K562 (cell line): ENCODE measurements at regions not wholly inside any gene's neighbourhood (a gene's known extent, or its start where the extent isn't known, plus 50 kb on each side); places are given as distances from the start of the nearest gene placed in this dataset.

Source experiments
- ATAC-seq: fragments of 200-7000 bp; cut with Tn5 transposase; 3 replicates; pipeline ENCODE4 v1.9.1; 2020; ENCODE audit warnings: moderate library complexity
- BruUV-seq: library from RNA; stranded (reverse); fragments of 400-500 nt; replicated peaks from 2 replicates; lab custom pipeline; 2021; lab: Mats Ljungman, UMichigan
- CTCF ChIA-PET: fragments of 300-600 bp; formaldehyde crosslinking; extraction: SDS; loops from one replicate; lab custom pipeline; 2021; ENCODE audit warnings: low intra/inter-chr PET ratio; lab: Yijun Ruan, JAX
- POLR2A ChIA-PET: fragments of 300-600, 350-650 bp; sonication (Branson Sonifier 250); formaldehyde crosslinking; extraction: SDS; loops from one replicate; lab custom pipeline; 2021; ENCODE audit warnings: antibody characterized with exemption, inconsistent platforms; lab: Yijun Ruan, JAX
- DNase-seq, 4 experiments: peaks; one replicate each; pipeline versions ENCODE4 v3.0.0 to v3.0.0-alpha.2; 2011 to 2018; ENCODE audit warnings: low spot score in 3 of 4, mixed read lengths in 3 of 4; ENCODE audit errors: extremely low read depth in 1 of 4
- FAIRE-seq: peaks from 2 replicates; lab custom pipeline; 2011; peaks lifted over from hg19 to GRCh38; lab: Jason Lieb, UNC
- H2AFZ ChIP-seq: 2 replicates; pipeline ENCODE4 v1.6.0; 2011; ENCODE audit warnings: low read depth, low read length, control low read depth, inconsistent platforms
- H3K27ac ChIP-seq: fragments of 200-600 bp; 3 replicates; pipeline ENCODE4 v1.8.0; 2011; ENCODE audit warnings: low read depth, mild to moderate bottlenecking, control low read depth, inconsistent platforms, low read length, moderate library complexity, mixed read lengths; ENCODE audit errors: extremely low read depth
- H3K27me3 ChIP-seq, 2 experiments: fragments of 300-600 bp in 1 of 2; 2 replicates in 1 of 2; 3 replicates in 1 of 2; pipeline versions ENCODE4 v1.6.0 to v1.8.0; 2011; ENCODE audit warnings: inconsistent platforms in 2 of 2, low read length in 2 of 2, mild to moderate bottlenecking in 1 of 2, mixed read lengths in 1 of 2, moderate library complexity in 1 of 2; ENCODE audit not compliant: control insufficient read depth in 2 of 2, insufficient read depth in 2 of 2
- H3K36me3 ChIP-seq: fragments of 300-600 bp; 3 replicates; pipeline ENCODE4 v1.8.0; 2011; ENCODE audit warnings: mild to moderate bottlenecking, low read length, inconsistent platforms; ENCODE audit not compliant: control insufficient read depth, insufficient read depth
- H3K4me1 ChIP-seq, 2 experiments: fragments of 200-600 bp in 1 of 2; replicated peaks in 1 of 2; 2 replicates in 1 of 2; 3 replicates in 1 of 2; pipeline versions ENCODE4 v1.5.1 to v1.8.0; 2011; ENCODE audit warnings: inconsistent platforms in 2 of 2, low read length in 2 of 2, mild to moderate bottlenecking in 1 of 2, mixed read lengths in 1 of 2, moderate library complexity in 1 of 2; ENCODE audit not compliant: control insufficient read depth in 2 of 2, insufficient read depth in 2 of 2
- H3K4me2 ChIP-seq: 2 replicates; pipeline ENCODE4 v1.6.1; 2011; ENCODE audit warnings: low read length, control low read depth, inconsistent platforms, mixed read lengths; ENCODE audit not compliant: insufficient read depth
- H3K4me3 ChIP-seq: fragments of 200-600 bp; sonication (generic), shearing (Covaris generic); 2 replicates; pipeline ENCODE4 v1.5.1; 2016; ENCODE audit warnings: control low read depth, inconsistent platforms
- H3K79me2 ChIP-seq: fragments of 200-600 bp; 3 replicates; pipeline ENCODE4 v1.8.0; 2011; ENCODE audit warnings: low read length, inconsistent platforms; ENCODE audit not compliant: control insufficient read depth, insufficient read depth
- H3K9ac ChIP-seq, 2 experiments: 2 replicates each; pipeline versions ENCODE4 v1.6.0 to v1.6.1; 2011; ENCODE audit warnings: low read depth in 2 of 2, low read length in 2 of 2, control low read depth in 1 of 2, inconsistent platforms in 1 of 2, mild to moderate bottlenecking in 1 of 2, mixed read lengths in 1 of 2; ENCODE audit not compliant: insufficient read depth in 1 of 2
- H3K9me1 ChIP-seq: one replicate; pipeline ENCODE4 v1.6.0; 2011; ENCODE audit warnings: inconsistent platforms, mild to moderate bottlenecking, low read length, moderate library complexity; ENCODE audit not compliant: control insufficient read depth, insufficient read depth
- H3K9me3 ChIP-seq: replicated peaks from 2 replicates; pipeline ENCODE4 v1.5.1; 2011; ENCODE audit warnings: low read depth, low read length, inconsistent platforms; ENCODE audit not compliant: control insufficient read depth, insufficient read depth
- H4K20me1 ChIP-seq: replicated peaks from 2 replicates; pipeline ENCODE4 v1.6.1; 2011; ENCODE audit warnings: low read length, inconsistent platforms, mixed read lengths; ENCODE audit not compliant: control insufficient read depth, insufficient read depth
- CBFB ChIP-seq: sonication (generic); formaldehyde crosslinking; IDR thresholded peaks from 2 replicates; pipeline ENCODE4 v1.4.0; 2020; ENCODE audit warnings: mild to moderate bottlenecking, missing genetic modification reagents
- CC2D1A ChIP-seq: fragments of 450-650 bp; IDR thresholded peaks from 2 replicates; pipeline ENCODE4 v1.6.1; 2017; ENCODE audit warnings: mild to moderate bottlenecking
- HCFC1 ChIP-seq: IDR thresholded peaks from 2 replicates; pipeline ENCODE4 v1.6.1; 2012; ENCODE audit warnings: low read depth, low read length, improper control_type of control experiment
- HLTF ChIP-seq: fragments of 450-650 bp; IDR thresholded peaks from 2 replicates; pipeline ENCODE4 v1.6.1; 2016
- KHSRP ChIP-seq: fragments of 450-650 bp; IDR thresholded peaks from 2 replicates; pipeline ENCODE4 v1.6.1; 2017
- NCOA1 ChIP-seq: fragments of 450-650 bp; IDR thresholded peaks from 2 replicates; pipeline ENCODE4 v1.6.1; 2016; ENCODE audit warnings: low read depth
- OTX1 ChIP-seq: fragments of 450-650 bp; formaldehyde crosslinking; IDR thresholded peaks from 2 replicates; pipeline ENCODE4 v1.4.0; 2022; ENCODE audit warnings: mild to moderate bottlenecking
- SNRNP70 ChIP-seq: fragments of 200-400 bp; formaldehyde crosslinking; optimal IDR thresholded peaks from 2 replicates; pipeline ENCODE3; 2017; ENCODE audit warnings: low read depth, low read length
- TAF15 ChIP-seq: fragments of 200-400 bp; formaldehyde crosslinking; IDR thresholded peaks from 2 replicates; pipeline ENCODE4 v1.6.1; 2017; ENCODE audit warnings: mild to moderate bottlenecking, low read depth, low read length, moderate library complexity
- ZNF197 ChIP-seq: fragments of 200-800 bp; sonication (Bioruptor generic); IDR thresholded peaks from 2 replicates; pipeline ENCODE4 v1.6.1; 2016; ENCODE audit warnings: low read depth, missing genetic modification characterization, missing compliant biosample characterization
- ZNF644 ChIP-seq: fragments of 200-800 bp; sonication (Bioruptor generic); IDR thresholded peaks from 2 replicates; pipeline ENCODE4 v1.6.1; 2016; ENCODE audit warnings: low read depth, missing genetic modification characterization, missing compliant biosample characterization
- ZNF695 ChIP-seq: fragments of 450-650 bp; formaldehyde crosslinking; IDR thresholded peaks from 2 replicates; pipeline ENCODE4 v1.4.0; 2020; ENCODE audit warnings: mild to moderate bottlenecking, moderate library complexity
- WGBS: fragments of 100-300 bp; shearing (Covaris generic); methylation state at CpG from one replicate; pipeline ENCODE4 v1.1.6; 2016; ENCODE audit warnings: low coverage, mixed read lengths; ENCODE audit not compliant: insufficient coverage; ENCODE audit errors: missing lambda C conversion rate; 5-methylcytosine and 5-hydroxymethylcytosine counted together
- in situ Hi-C: fragments of 300-500 bp; cut with MboI; formaldehyde crosslinking; loops from 4 replicates; pipeline ENCODE4 v1.15.0; 2018; ENCODE audit warnings: inconsistent platforms, mixed read lengths
- intact Hi-C: fragments of 100-400 bp; cut with micrococcal nuclease; formaldehyde crosslinking; loops from 2 replicates; pipeline ENCODE4 v1.14.2; 2022
- TF ChIP-seq, protein P1 (sequence below), 3 experiments: fragments of 200-800 bp in 1 of 3; fragments of 250-450 bp in 1 of 3; fragments of 450-650 bp in 1 of 3; sonication (Bioruptor Pico) in 1 of 3; sonication (Bioruptor generic) in 1 of 3; formaldehyde crosslinking in 1 of 3; IDR thresholded peaks; 2 replicates each; pipeline versions ENCODE4 v1.6.1 to v1.8.0; 2016 to 2022; ENCODE audit warnings: mild to moderate bottlenecking in 2 of 3, missing genetic modification characterization in 2 of 3, missing compliant biosample characterization in 1 of 3, moderate library complexity in 1 of 3
- TF ChIP-seq, protein P2 (sequence below): sonication (generic); formaldehyde crosslinking; IDR thresholded peaks from 2 replicates; pipeline ENCODE4 v1.5.0; 2020; ENCODE audit warnings: missing genetic modification reagents
- TF ChIP-seq, protein P3 (sequence below): fragments of 250-450 bp; sonication (Bioruptor Pico); IDR thresholded peaks from 2 replicates; pipeline ENCODE4 v1.4.0; 2020; ENCODE audit warnings: mild to moderate bottlenecking
- TF ChIP-seq, protein P4 (sequence below): sonication (generic); formaldehyde crosslinking; IDR thresholded peaks from 2 replicates; pipeline ENCODE4 v1.8.1; 2023; ENCODE audit warnings: mild to moderate bottlenecking, missing genetic modification reagents

DNA sequence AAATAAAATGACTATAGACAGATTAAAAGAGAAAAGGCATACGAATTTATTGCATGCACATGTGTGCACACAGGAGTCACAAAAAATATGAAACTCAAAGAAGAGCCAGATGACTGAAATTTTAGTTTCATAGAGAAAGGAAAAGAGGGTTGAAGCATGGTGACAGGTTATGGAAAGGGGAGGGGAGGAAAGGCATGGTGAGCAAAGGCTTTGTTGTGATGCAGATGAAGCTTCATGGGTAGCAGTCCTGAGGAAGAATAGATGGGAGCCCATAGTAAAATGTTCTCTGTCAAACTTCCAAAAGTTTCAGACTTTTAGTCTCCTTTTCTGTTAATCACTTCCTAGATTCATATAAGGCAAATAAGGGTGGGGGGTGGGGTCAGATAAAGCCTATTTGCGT, 612.7 kb upstream of the ATP2B1 start (continued):
- TF ChIP-seq, protein P1, sequence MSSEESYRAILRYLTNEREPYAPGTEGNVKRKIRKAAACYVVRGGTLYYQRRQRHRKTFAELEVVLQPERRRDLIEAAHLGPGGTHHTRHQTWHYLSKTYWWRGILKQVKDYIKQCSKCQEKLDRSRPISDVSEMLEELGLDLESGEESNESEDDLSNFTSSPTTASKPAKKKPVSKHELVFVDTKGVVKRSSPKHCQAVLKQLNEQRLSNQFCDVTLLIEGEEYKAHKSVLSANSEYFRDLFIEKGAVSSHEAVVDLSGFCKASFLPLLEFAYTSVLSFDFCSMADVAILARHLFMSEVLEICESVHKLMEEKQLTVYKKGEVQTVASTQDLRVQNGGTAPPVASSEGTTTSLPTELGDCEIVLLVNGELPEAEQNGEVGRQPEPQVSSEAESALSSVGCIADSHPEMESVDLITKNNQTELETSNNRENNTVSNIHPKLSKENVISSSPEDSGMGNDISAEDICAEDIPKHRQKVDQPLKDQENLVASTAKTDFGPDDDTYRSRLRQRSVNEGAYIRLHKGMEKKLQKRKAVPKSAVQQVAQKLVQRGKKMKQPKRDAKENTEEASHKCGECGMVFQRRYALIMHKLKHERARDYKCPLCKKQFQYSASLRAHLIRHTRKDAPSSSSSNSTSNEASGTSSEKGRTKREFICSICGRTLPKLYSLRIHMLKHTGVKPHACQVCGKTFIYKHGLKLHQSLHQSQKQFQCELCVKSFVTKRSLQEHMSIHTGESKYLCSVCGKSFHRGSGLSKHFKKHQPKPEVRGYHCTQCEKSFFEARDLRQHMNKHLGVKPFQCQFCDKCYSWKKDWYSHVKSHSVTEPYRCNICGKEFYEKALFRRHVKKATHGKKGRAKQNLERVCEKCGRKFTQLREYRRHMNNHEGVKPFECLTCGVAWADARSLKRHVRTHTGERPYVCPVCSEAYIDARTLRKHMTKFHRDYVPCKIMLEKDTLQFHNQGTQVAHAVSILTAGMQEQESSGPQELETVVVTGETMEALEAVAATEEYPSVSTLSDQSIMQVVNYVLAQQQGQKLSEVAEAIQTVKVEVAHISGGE (CRISPR knock-in tag; IDR thresholded peaks at IDR 0.05): no peak
- no peak for TF ChIP-seq ZNF644 (tag)
- TF ChIP-seq CC2D1A: no peak
- TF ChIP-seq, protein P2, sequence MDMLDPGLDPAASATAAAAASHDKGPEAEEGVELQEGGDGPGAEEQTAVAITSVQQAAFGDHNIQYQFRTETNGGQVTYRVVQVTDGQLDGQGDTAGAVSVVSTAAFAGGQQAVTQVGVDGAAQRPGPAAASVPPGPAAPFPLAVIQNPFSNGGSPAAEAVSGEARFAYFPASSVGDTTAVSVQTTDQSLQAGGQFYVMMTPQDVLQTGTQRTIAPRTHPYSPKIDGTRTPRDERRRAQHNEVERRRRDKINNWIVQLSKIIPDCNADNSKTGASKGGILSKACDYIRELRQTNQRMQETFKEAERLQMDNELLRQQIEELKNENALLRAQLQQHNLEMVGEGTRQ (CRISPR knock-in tag): no peak

DNA sequence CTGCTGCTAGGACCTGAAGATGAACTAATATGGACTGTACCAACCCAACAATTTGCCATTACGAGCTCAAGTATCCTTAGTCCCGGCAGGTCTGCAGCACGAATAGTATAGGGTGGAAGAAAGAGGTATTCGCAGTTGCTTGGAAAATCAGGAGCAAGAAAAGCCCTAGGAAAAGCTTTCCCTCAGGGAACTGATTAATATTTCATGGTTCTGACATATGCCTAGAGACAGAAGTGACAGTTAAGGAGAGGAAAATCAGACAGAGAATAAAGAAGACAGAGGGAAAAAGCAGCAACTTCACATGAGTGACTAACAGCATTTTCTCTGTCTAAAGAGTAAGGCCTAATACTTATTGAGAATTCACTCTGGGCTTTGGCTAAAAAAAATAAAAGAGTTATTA, 602.9 kb upstream of the ATP2B1 start:
- Histone ChIP-seq H3K4me1 (no peaks in the 10 kb centered on the region), H3K27me3 (no peaks in the 10 kb centered on the region), H4K20me1 (no peaks in the 10 kb centered on the region), H3K79me2 (no peaks in the 10 kb centered on the region), H3K9ac (no peak overlapping the region), H2AFZ (no peak overlapping the region), H3K9me1 (no peaks in the 10 kb centered on the region), H3K27ac (no peak overlapping the region), H3K4me2 (no peak overlapping the region), H3K36me3 (no peaks in the 10 kb centered on the region), H3K9me3 (0 out of 2 replicates have a peak, but pooled peaks cover 2% of the 10 kb centered on the region), H3K4me3 (no peak overlapping the region)
- intact Hi-C loops: no loop called here
- 4% methylated on average over 4 of the region's 4 CpGs for WGBS
- no peak for FAIRE-seq
- ChIA-PET CTCF (interaction anchor here (0.5 kb wide), 1 partner anchor 109 kb away, joined by 3 read pairs; no protein-coding TSS in a partner anchor), POLR2A (no interaction called here)
- no peak for DNase-seq
- in situ Hi-C loops: no loop called here
- BruUV-seq: no TSS peak
- ATAC-seq: no peak
- TF ChIP-seq OTX1 (CRISPR knock-in tag): no peak
- no peak for TF ChIP-seq KHSRP
- no peak for TF ChIP-seq ZNF695
- no peak for TF ChIP-seq HCFC1
- no peak for TF ChIP-seq TAF15
- TF ChIP-seq, protein P3, sequence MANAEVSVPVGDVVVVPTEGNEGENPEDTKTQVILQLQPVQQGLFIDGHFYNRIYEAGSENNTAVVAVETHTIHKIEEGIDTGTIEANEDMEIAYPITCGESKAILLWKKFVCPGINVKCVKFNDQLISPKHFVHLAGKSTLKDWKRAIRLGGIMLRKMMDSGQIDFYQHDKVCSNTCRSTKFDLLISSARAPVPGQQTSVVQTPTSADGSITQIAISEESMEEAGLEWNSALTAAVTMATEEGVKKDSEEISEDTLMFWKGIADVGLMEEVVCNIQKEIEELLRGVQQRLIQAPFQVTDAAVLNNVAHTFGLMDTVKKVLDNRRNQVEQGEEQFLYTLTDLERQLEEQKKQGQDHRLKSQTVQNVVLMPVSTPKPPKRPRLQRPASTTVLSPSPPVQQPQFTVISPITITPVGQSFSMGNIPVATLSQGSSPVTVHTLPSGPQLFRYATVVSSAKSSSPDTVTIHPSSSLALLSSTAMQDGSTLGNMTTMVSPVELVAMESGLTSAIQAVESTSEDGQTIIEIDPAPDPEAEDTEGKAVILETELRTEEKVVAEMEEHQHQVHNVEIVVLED (CRISPR knock-in tag): no peak
- TF ChIP-seq NCOA1: no peak
- TF ChIP-seq ZNF197 (CRISPR knock-in tag): no peak
- no peak for TF ChIP-seq CBFB
- no peak for TF ChIP-seq HLTF
- no peak for TF ChIP-seq SNRNP70
- TF ChIP-seq, protein P4, sequence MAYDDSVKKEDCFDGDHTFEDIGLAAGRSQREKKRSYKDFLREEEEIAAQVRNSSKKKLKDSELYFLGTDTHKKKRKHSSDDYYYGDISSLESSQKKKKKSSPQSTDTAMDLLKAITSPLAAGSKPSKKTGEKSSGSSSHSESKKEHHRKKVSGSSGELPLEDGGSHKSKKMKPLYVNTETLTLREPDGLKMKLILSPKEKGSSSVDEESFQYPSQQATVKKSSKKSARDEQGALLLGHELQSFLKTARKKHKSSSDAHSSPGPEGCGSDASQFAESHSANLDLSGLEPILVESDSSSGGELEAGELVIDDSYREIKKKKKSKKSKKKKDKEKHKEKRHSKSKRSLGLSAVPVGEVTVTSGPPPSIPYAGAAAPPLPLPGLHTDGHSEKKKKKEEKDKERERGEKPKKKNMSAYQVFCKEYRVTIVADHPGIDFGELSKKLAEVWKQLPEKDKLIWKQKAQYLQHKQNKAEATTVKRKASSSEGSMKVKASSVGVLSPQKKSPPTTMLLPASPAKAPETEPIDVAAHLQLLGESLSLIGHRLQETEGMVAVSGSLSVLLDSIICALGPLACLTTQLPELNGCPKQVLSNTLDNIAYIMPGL (CRISPR knock-in tag): no peak
